ENCODE measurements at regions not wholly inside any gene's neighbourhood (a gene's known extent, or its start where the extent isn't known, plus 50 kb on each side); places are given as distances from the start of the nearest gene placed in this dataset.

GRCh38 chr3:110598847-110599490, 472.6 kb upstream of the NECTIN3 start:
- intact Hi-C loops (cut with micrococcal nuclease; ENCODE audit: unreplicated experiment), result no loop called here
- no peak for DNase-seq
- H3K4me3 Mint-ChIP-seq (ENCODE audit: low read depth, unreplicated experiment), result no peak overlapping the region
- H3K27me3 Mint-ChIP-seq (ENCODE audit: unreplicated experiment), result no peaks in the 10 kb centered on the region
- CTCF ChIA-PET, result no interaction called here
- no peak overlapping the region for H3K27ac Mint-ChIP-seq (ENCODE audit: unreplicated experiment)
- peaks cover 12% of the 10 kb centered on the region for H3K9me3 Mint-ChIP-seq (ENCODE audit: low read depth, unreplicated experiment)
- no peaks in the 10 kb centered on the region for H3K36me3 Mint-ChIP-seq (ENCODE audit: insufficient read depth, unreplicated experiment)
- peaks cover 6% of the 10 kb centered on the region for H3K4me1 Mint-ChIP-seq (ENCODE audit: low read depth, unreplicated experiment)
- TF ChIP-seq CTCF (IDR thresholded peaks at IDR 0.05; ENCODE audit: unreplicated experiment), result no peak
- no TSS peak for BruUV-seq (replicated peaks)

DNA sequence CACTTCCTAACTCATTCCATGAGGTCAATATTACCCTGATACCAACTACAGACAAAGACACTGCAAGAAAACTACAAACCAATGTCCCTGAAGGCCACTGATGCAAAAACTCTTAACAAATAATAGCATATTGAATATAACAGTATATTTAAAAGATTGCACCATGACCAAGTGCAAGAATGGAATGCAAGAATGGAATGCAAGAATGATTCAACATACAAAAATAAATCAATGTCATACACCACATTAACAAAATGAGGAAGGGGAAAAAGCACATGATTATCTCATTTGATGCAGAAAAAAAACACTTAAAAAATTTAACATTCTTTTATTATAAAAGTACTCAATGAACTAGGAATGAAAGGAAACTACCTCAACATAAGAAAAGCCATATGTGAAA, 463.1 kb upstream of the NECTIN3 start:
- BruUV-seq (replicated peaks), result no TSS peak
- H3K4me1 Mint-ChIP-seq (ENCODE audit: low read depth, unreplicated experiment), result peaks cover 52% of the 10 kb centered on the region
- intact Hi-C loops (cut with micrococcal nuclease; ENCODE audit: unreplicated experiment), result no loop called here
- no peaks in the 10 kb centered on the region for H3K27me3 Mint-ChIP-seq (ENCODE audit: unreplicated experiment)
- TF ChIP-seq CTCF (IDR thresholded peaks at IDR 0.05; ENCODE audit: unreplicated experiment), result no peak
- peak overlapping the region; percentile 59 for H3K27ac Mint-ChIP-seq (ENCODE audit: unreplicated experiment)
- no peak overlapping the region for H3K4me3 Mint-ChIP-seq (ENCODE audit: low read depth, unreplicated experiment)
- H3K36me3 Mint-ChIP-seq (ENCODE audit: insufficient read depth, unreplicated experiment), result no peaks in the 10 kb centered on the region
- no peak for DNase-seq
- H3K9me3 Mint-ChIP-seq (ENCODE audit: low read depth, unreplicated experiment), result no peaks in the 10 kb centered on the region
- CTCF ChIA-PET, result interaction anchor here (0.7 kb wide), 1 partner anchor 534 kb away, joined by 3 read pairs; no protein-coding TSS in a partner anchor

GRCh38 chr3:110612045-110612444, 459.6 kb upstream of the NECTIN3 start:
- DNase-seq, result no peak
- Mint-ChIP-seq H3K27ac (ENCODE audit: unreplicated experiment) (no peak overlapping the region), H3K27me3 (ENCODE audit: unreplicated experiment) (no peaks in the 10 kb centered on the region), H3K4me3 (ENCODE audit: low read depth, unreplicated experiment) (no peak overlapping the region), H3K36me3 (ENCODE audit: insufficient read depth, unreplicated experiment) (no peaks in the 10 kb centered on the region), H3K9me3 (ENCODE audit: low read depth, unreplicated experiment) (peaks cover 3% of the 10 kb centered on the region), H3K4me1 (ENCODE audit: low read depth, unreplicated experiment) (peaks cover 57% of the 10 kb centered on the region)
- CTCF ChIA-PET, result no interaction called here
- no TSS peak for BruUV-seq (replicated peaks)
- intact Hi-C loops (cut with micrococcal nuclease; ENCODE audit: unreplicated experiment), result no loop called here
- no peak for TF ChIP-seq CTCF (IDR thresholded peaks at IDR 0.05; ENCODE audit: unreplicated experiment)

- Mint-ChIP-seq H3K27me3 (ENCODE audit: unreplicated experiment) (no peaks in the 10 kb centered on the region), H3K9me3 (ENCODE audit: low read depth, unreplicated experiment) (peaks cover 3% of the 10 kb centered on the region), H3K27ac (ENCODE audit: unreplicated experiment) (no peak overlapping the region), H3K4me1 (ENCODE audit: low read depth, unreplicated experiment) (peaks cover 50% of the 10 kb centered on the region), H3K4me3 (ENCODE audit: low read depth, unreplicated experiment) (no peak overlapping the region), H3K36me3 (ENCODE audit: insufficient read depth, unreplicated experiment) (no peaks in the 10 kb centered on the region)
- intact Hi-C loops (cut with micrococcal nuclease; ENCODE audit: unreplicated experiment), result no loop called here
- CTCF ChIA-PET, result no interaction called here
- DNase-seq, result no peak
- TF ChIP-seq CTCF (IDR thresholded peaks at IDR 0.05; ENCODE audit: unreplicated experiment), result no peak
- BruUV-seq (replicated peaks), result no TSS peak
Measured at GRCh38 chr3:110614186-110614585, 457.4 kb upstream of the NECTIN3 start.

All from Calu3 (cell line).